Cardiac muscle cell (in vitro differentiated cells and primary cell): ENCODE measurements at regions not wholly inside any gene's neighbourhood (a gene's known extent, or its start where the extent isn't known, plus 50 kb on each side); places are given as distances from the start of the nearest gene placed in this dataset.

Experiments used
- DNase-seq, 2 donors: peaks; one replicate each; pipeline versions ENCODE4 v3.0.0 to v3.0.0-alpha.2; 2010 to 2017; ENCODE audit warnings: low read depth in 1 of 2, low spot score in 1 of 2
- H3K27ac ChIP-seq: fragments of 200-600 bp; sonication (generic); 2 replicates; pipeline ENCODE4 v1.5.1; 2016
- H3K27me3 ChIP-seq: fragments of 200-600 bp; sonication (generic); 2 replicates; pipeline ENCODE4 v1.6.0; 2016; ENCODE audit warnings: control low read depth
- H3K36me3 ChIP-seq: fragments of 200-600 bp; sonication (generic); 2 replicates; pipeline ENCODE4 v1.5.1; 2016; ENCODE audit warnings: control low read depth
- H3K4me1 ChIP-seq: fragments of 200-600 bp; sonication (generic); 2 replicates; pipeline ENCODE4 v1.8.1; 2017; ENCODE audit warnings: low read depth, mild to moderate bottlenecking, mixed run types
- H3K4me3 ChIP-seq: fragments of 200-600 bp; sonication (generic); 2 replicates; pipeline ENCODE4 v1.5.1; 2016; ENCODE audit warnings: mild to moderate bottlenecking
- H3K9me3 ChIP-seq: fragments of 200-600 bp; sonication (generic); 2 replicates; pipeline ENCODE4 v1.5.1; 2017; ENCODE audit warnings: low read depth, mild to moderate bottlenecking, control low read depth
- CTCF ChIP-seq: IDR thresholded peaks from 2 replicates; pipeline ENCODE4 v1.5.1; 2012; ENCODE audit warnings: low read depth, mild to moderate bottlenecking, low read length

GRCh38 chr20:40634891-40635290 is 54.1 kb downstream of the MAFB start:
- Histone ChIP-seq H3K4me3 (no peak overlapping the region), H3K4me1 (no peaks in the 10 kb centered on the region), H3K27ac (no peak overlapping the region), H3K36me3 (no peaks in the 10 kb centered on the region), H3K9me3 (no peaks in the 10 kb centered on the region), H3K27me3 (no peaks in the 10 kb centered on the region)
- no peak for DNase-seq
- TF ChIP-seq CTCF = no peak

- no peaks in the 10 kb centered on the region for H3K9me3 ChIP-seq
- H3K27ac ChIP-seq = no peak overlapping the region
- no peaks in the 10 kb centered on the region for H3K4me1 ChIP-seq
- no peak overlapping the region for H3K4me3 ChIP-seq
- DNase-seq = no peak
- H3K27me3 ChIP-seq = no peaks in the 10 kb centered on the region
- no peak for TF ChIP-seq CTCF
- no peaks in the 10 kb centered on the region for H3K36me3 ChIP-seq
Measured at GRCh38 chr20:40633123-40633850, 55.7 kb downstream of the MAFB start.

DNA sequence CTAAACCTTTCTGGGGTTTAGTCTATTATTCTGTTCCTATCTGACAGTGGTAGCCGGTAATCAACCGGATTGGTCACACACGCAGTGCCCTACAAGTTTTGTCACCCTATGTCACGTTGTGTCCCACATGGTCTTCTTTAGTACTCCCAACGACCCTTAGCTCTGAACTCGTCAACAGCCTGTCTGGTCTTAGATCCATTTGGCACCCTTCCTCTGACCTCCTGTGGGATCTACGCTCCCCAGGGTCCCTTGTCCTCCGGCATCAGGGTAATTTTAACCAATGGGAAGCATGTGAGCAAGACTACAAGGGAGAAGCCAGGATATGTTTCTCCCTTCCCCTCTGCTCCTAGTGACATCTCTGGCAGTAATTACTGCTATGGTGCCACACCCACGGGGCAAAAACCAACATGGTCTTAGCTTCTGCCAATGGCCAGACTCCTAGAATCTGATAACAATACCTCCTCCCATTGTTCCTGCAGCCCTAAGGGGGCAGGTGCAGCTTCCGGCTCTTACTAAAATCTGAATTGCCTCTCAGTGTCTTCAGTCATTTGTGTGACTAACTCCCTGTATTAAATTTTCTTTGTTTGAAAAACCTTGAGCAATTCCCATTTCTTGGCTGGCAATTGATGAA is 56.6 kb downstream of the MAFB start:
- Histone ChIP-seq H3K4me1 (no peaks in the 10 kb centered on the region), H3K27ac (no peak overlapping the region), H3K36me3 (no peaks in the 10 kb centered on the region), H3K4me3 (no peak overlapping the region), H3K27me3 (no peaks in the 10 kb centered on the region), H3K9me3 (no peaks in the 10 kb centered on the region)
- no peak for DNase-seq
- no peak for TF ChIP-seq CTCF

- no peaks in the 10 kb centered on the region for H3K36me3 ChIP-seq
- H3K27ac ChIP-seq = no peak overlapping the region
- no peak overlapping the region for H3K4me3 ChIP-seq
- no peaks in the 10 kb centered on the region for H3K4me1 ChIP-seq
- no peaks in the 10 kb centered on the region for H3K9me3 ChIP-seq
- H3K27me3 ChIP-seq = no peaks in the 10 kb centered on the region
- DNase-seq = no peak
- no peak for TF ChIP-seq CTCF
Measured at GRCh38 chr20:40631119-40631631, 57.9 kb downstream of the MAFB start.

DNA sequence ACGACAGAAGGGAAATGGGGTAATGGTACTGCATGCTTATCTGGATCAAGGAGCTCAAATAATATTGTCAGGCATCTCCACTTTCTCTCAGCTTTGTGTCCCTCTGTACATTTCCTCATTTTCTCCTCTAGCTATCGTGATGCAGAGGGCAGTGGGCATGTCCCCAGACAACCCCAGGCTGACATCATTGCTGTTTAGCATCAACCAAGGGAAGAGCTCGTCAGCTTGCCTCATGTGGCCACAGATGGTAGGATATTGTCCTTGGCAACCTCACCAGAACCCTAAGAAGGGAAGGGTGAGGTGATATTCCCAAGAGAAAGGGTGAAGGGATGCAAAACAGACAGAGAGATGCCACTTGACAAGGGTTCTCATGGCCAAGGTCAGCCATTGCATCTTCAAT is 58.3 kb downstream of the MAFB start:
- H3K9me3 ChIP-seq = no peaks in the 10 kb centered on the region
- no peak overlapping the region for H3K4me3 ChIP-seq
- no peak for DNase-seq
- H3K36me3 ChIP-seq = no peaks in the 10 kb centered on the region
- TF ChIP-seq CTCF = no peak
- no peaks in the 10 kb centered on the region for H3K27me3 ChIP-seq
- no peak overlapping the region for H3K27ac ChIP-seq
- no peaks in the 10 kb centered on the region for H3K4me1 ChIP-seq
